ENCODE measurements at regions not wholly inside any gene's neighbourhood (a gene's known extent, or its start where the extent isn't known, plus 50 kb on each side); places are given as distances from the start of the nearest gene placed in this dataset.

- no peak for DNase-seq
These were observed 102.1 kb upstream of the LNX1 start for GRCh38 chr4:53693408-53693807.

DNA sequence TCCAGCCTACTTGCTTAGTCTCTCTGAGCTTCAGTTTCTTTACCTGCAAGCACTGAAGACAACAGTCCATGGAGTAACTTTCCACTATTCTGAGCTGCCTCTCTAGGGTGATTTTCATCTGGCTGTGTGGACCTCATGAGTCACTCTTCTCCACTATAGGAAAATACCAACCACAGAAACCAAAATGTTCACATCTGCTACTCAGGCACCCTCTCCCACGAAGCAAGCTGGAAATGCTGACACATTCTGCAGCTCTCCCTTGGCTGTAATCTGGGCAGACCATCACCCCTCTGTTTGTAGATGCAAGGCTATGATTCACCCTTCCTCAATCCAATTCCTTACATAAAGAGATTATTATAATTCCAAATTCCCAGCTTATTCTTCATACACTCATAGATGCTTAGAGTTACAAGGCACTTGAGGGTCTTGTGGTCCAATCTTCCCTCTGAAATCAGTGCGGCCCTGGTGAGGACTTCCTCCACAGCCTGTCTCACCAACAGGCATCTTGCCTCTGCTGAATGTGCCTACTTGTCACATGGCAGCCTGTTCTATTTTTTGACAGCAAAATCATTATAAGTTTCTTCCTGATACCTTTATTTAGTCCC, 97.0 kb upstream of the LNX1 start:
- DNase-seq, result no peak

- no peak for DNase-seq
These were observed 95.2 kb upstream of the LNX1 start for GRCh38 chr4:53686521-53686920.

GRCh38 chr4:53684136-53685130, 93.1 kb upstream of the LNX1 start:
- DNase-seq, result no peak

DNA sequence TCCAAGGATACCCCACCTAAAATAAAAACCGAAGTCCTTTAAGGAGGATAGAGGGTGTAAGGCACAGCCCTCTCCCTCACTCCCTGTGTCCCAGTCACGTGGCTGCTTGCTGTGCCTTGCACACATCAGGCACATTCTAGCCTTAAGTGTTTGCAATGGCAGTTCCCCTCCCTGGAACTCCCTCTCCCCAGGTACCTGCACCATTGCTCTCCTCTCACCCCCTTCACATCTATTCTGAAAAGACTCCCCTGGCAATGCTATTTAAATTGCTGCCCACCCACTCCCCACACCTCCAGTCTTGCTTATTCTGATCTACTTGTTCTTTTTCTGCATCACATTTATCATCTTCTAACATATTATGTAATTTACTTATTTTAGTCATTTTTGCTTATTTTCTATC, 91.6 kb upstream of the LNX1 start:
- no peak for DNase-seq

- no peak for DNase-seq
These were observed 90.9 kb upstream of the LNX1 start for GRCh38 chr4:53682196-53682595.

- DNase-seq, result no peak
These were observed 89.3 kb upstream of the LNX1 start for GRCh38 chr4:53680598-53680997.

GRCh38 chr4:53680168-53680567, 88.9 kb upstream of the LNX1 start:
- DNase-seq, result no peak

DNA sequence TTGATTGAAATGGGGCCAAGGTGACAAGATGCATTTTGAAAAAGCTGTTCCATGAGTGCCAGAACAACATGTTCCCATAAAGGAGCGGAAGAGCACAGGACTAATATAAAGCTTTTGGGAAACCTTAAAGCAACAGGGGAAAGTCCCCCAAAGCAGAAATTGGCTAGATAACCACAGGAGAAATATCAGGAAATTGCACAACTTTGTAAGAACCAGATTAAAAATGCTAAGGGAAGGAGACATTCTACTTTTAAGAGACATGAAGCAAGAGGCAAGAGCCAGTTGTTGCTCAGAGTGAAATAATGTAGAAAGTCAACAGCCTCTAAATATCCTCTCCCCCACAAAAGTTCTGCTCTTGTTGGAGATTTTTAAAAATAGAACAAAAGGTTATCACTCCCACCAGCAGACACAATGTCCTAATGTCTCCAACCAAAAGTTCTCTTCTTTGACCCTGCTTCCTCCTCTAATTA, 85.2 kb upstream of the LNX1 start:
- no peak for DNase-seq

GRCh38 chr4:53674903-53675302, 83.6 kb upstream of the LNX1 start:
- no peak for DNase-seq

GRCh38 chr4:53672873-53673272, 81.6 kb upstream of the LNX1 start:
- no peak for DNase-seq

GRCh38 chr4:53671757-53672156, 80.5 kb upstream of the LNX1 start:
- DNase-seq, result no peak

DNA sequence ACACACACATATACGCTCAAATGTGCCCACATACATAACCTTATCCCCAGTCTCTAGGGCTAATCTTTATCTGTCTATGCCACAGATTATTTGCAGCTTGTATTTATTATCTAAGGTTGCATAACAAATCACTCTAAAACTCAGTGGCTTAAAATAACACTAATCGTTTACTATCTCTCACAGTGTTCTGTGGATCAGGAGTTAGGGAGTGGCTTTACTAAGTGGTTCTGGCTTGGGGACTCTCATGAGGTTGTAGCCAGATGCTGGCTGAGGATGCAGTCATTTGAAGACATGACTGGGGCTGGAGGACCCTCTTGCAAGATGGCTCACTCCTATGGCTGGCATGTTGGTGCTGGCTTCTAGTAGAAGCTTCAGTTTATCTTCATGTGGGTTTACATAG, 68.5 kb upstream of the LNX1 start:
- no peak for DNase-seq

DNA sequence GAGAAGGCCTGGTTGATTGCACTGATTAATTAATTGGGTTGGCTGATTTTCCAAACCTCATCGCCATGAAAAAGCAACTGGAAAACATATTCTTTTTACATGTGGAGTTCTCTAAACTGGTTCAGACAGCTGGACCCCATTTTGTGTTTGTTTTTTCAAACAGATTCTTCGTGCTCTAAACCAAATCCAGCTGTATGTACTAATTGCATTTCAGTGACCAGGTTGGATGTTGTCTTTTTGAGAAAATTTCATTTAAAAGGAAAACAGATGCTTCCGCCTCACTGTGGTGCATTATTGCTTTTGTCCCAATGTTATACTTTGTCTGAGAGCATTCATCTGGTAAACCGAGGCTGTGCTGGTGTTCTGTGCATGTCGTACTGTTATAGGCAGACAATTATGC, 67.8 kb upstream of the LNX1 start:
- no peak for DNase-seq

DNA sequence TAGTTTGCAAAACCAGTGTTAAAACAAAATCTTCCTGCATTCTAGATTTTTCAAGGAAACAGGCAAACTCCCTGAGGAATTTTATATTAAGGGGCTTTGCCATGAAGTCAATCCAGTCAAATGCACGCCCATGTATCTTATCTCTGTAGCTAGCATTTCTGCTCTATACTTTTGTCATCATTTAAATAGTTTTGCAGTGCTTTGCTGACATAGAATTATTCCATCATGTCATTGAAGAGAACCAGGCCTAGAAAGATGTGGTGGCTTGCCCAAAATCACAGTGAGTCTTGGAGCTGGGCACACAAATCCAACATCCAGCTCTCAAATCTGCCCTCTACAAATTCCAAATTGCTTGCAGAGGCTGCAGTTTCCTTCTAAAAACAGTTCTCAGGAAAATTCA, 66.7 kb upstream of the LNX1 start:
- no peak for DNase-seq

GRCh38 chr4:53656421-53656981, 65.2 kb upstream of the LNX1 start:
- no peak for DNase-seq

GRCh38 chr4:53654300-53654758, 63.0 kb upstream of the LNX1 start:
- DNase-seq, result no peak

GRCh38 chr4:53653484-53654053, 62.3 kb upstream of the LNX1 start:
- no peak for DNase-seq

GRCh38 chr4:53651156-53651735, 60.0 kb upstream of the LNX1 start:
- DNase-seq, result no peak

- DNase-seq, result no peak
These were observed 58.1 kb upstream of the LNX1 start for GRCh38 chr4:53649357-53649756.

DNA sequence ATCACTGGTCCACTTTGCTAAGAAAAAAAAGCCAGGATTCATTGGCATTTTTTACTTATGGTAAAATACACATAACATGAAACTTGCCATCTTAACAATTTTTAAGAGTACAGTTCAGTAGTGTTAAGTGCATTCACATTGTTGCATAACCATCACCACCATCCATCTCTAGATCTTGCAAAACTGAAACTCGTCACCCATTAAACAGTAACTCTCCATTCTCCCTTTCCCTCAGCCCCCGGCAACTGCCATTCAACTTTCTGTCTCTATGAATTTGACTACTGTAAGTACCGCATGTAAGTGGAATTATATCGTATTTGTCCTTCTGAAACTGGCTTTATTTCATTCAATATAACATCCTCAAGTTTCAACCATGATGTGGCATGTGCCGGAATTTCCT, 56.3 kb upstream of the LNX1 start:
- DNase-seq, result no peak

GRCh38 chr4:53646795-53647194, 55.5 kb upstream of the LNX1 start:
- no peak for DNase-seq

All from right lung (tissue), 2 donors.